Endothelial cell of umbilical vein (primary cell): ENCODE measurements at regions not wholly inside any gene's neighbourhood (a gene's known extent, or its start where the extent isn't known, plus 50 kb on each side); places are given as distances from the start of the nearest gene placed in this dataset.
A peak's percentile ranks its signal among the peaks of the same experiment; 100 is the strongest.

ENCODE experiments used
- BruUV-seq: library from RNA; stranded (reverse); fragments of 400-500 nt; replicated peaks from 2 replicates; lab custom pipeline; 2021; lab: Mats Ljungman, UMichigan
- CTCF ChIA-PET: fragments of 300-600, 350-600 bp; sonication (Branson Sonifier 250); formaldehyde crosslinking; loops from one replicate; lab custom pipeline; 2021; ENCODE audit warnings: antibody characterized with exemption, inconsistent platforms; lab: Charles Lee
- POLR2A ChIA-PET: fragments of 300-600, 350-600 bp; sonication (Branson Sonifier 250); formaldehyde crosslinking; loops from one replicate; lab custom pipeline; 2021; ENCODE audit warnings: antibody characterized with exemption, inconsistent platforms; lab: Charles Lee
- DNase-seq: peaks from one replicate; pipeline ENCODE4 v3.0.0-alpha.2; 2011; ENCODE audit warnings: low read depth, low spot score
- FAIRE-seq: peaks from 2 replicates; lab custom pipeline; 2011; peaks lifted over from hg19 to GRCh38; lab: Jason Lieb, UNC
- H2AFZ ChIP-seq: 2 replicates; pipeline ENCODE4 v1.6.0; 2012; ENCODE audit warnings: low read depth, low read length, control low read depth, inconsistent platforms
- H3K27ac ChIP-seq: 2 replicates; pipeline ENCODE4 v1.5.1; 2011; ENCODE audit warnings: low read depth, mild to moderate bottlenecking, control low read depth, low read length, moderate library complexity; ENCODE audit not compliant: insufficient read depth
- H3K27me3 ChIP-seq, 2 experiments: 2 replicates each; pipeline versions ENCODE4 v1.6.0 to v1.6.1; 2011; ENCODE audit warnings: low read length in 2 of 2, mixed read lengths in 1 of 2; ENCODE audit not compliant: control insufficient read depth in 2 of 2, insufficient read depth in 2 of 2
- H3K36me3 ChIP-seq, 2 experiments: 2 replicates in 1 of 2; 3 replicates in 1 of 2; pipeline ENCODE4 v1.5.1; 2011; ENCODE audit warnings: low read length in 2 of 2, mild to moderate bottlenecking in 1 of 2, moderate library complexity in 1 of 2; ENCODE audit not compliant: control insufficient read depth in 2 of 2, insufficient read depth in 2 of 2; ENCODE audit errors: extremely low read depth in 1 of 2
- H3K4me1 ChIP-seq: 3 replicates; pipeline ENCODE4 v1.5.1; 2011; ENCODE audit warnings: mild to moderate bottlenecking, low read length; ENCODE audit not compliant: control insufficient read depth, insufficient read depth; ENCODE audit errors: extremely low read depth
- H3K4me2 ChIP-seq: 2 replicates; pipeline ENCODE4 v1.6.1; 2011; ENCODE audit warnings: low read length, control low read depth, mixed read lengths; ENCODE audit not compliant: insufficient read depth
- H3K4me3 ChIP-seq, 3 experiments: fragments of 200-600 bp in 1 of 3; sonication (generic), shearing (Covaris generic) in 1 of 3; replicated peaks in 1 of 3; 2 replicates each; pipeline ENCODE4 v1.5.1; 2011 to 2016; ENCODE audit warnings: control low read depth in 3 of 3, low read length in 3 of 3, mild to moderate bottlenecking in 2 of 3, inconsistent platforms in 1 of 3, low read depth in 1 of 3, moderate library complexity in 1 of 3; ENCODE audit not compliant: insufficient read depth in 1 of 3
- H3K79me2 ChIP-seq: 2 replicates; pipeline ENCODE4 v1.6.0; 2012; ENCODE audit warnings: low read length, inconsistent platforms; ENCODE audit not compliant: control insufficient read depth, insufficient read depth
- H3K9ac ChIP-seq: replicated peaks from 2 replicates; pipeline ENCODE3; 2011; ENCODE audit warnings: low read length, control low read depth; ENCODE audit not compliant: insufficient read depth; ENCODE audit errors: extremely low read depth
- H3K9me1 ChIP-seq: replicated peaks from 3 replicates; pipeline ENCODE4 v1.6.0; 2011; ENCODE audit warnings: mild to moderate bottlenecking, low read length; ENCODE audit not compliant: control insufficient read depth, insufficient read depth; ENCODE audit errors: extremely low read depth
- H3K9me3 ChIP-seq: replicated peaks from 2 replicates; pipeline ENCODE4 v1.5.1; 2012; ENCODE audit warnings: low read length, inconsistent platforms; ENCODE audit not compliant: control insufficient read depth, insufficient read depth
- H4K20me1 ChIP-seq: replicated peaks from 2 replicates; pipeline ENCODE3; 2011; ENCODE audit warnings: mild to moderate bottlenecking, low read length; ENCODE audit not compliant: control insufficient read depth, insufficient read depth; ENCODE audit errors: extremely low read depth
- CTCF ChIP-seq, 2 donors: IDR thresholded peaks; 1 replicate in 1 of 2; 2 replicates in 1 of 2; pipeline ENCODE4 v1.5.1; 2011; ENCODE audit warnings: low read length in 2 of 2, mild to moderate bottlenecking in 2 of 2, moderate library complexity in 2 of 2, control low read depth in 1 of 2, inconsistent platforms in 1 of 2, low read depth in 1 of 2; ENCODE audit not compliant: insufficient read depth in 1 of 2; ENCODE audit errors: extremely low read depth in 1 of 2
- EZH2 ChIP-seq: IDR thresholded peaks from 2 replicates; pipeline ENCODE4 v1.6.1; 2012; ENCODE audit warnings: borderline replicate concordance, low read depth, mild to moderate bottlenecking, moderate library complexity, low read length, inconsistent platforms; ENCODE audit not compliant: severe bottlenecking
- FOS ChIP-seq: IDR thresholded peaks from 2 replicates; pipeline ENCODE4 v1.6.1; 2011; ENCODE audit warnings: mild to moderate bottlenecking, low read length, moderate library complexity, borderline replicate concordance; ENCODE audit not compliant: insufficient read depth
- GATA2 ChIP-seq: IDR thresholded peaks from 2 replicates; pipeline ENCODE4 v1.7.0; 2011; ENCODE audit warnings: low read depth, mild to moderate bottlenecking, moderate library complexity, mixed read lengths, low read length; ENCODE audit not compliant: insufficient read length, insufficient read depth
- JUN ChIP-seq: IDR thresholded peaks from 2 replicates; pipeline ENCODE4 v1.6.1; 2011; ENCODE audit warnings: borderline replicate concordance, low read depth; ENCODE audit not compliant: insufficient read length, insufficient read depth
- MAX ChIP-seq: IDR thresholded peaks from 2 replicates; pipeline ENCODE4 v1.6.1; 2011; ENCODE audit not compliant: insufficient read depth, insufficient read length
- MYC ChIP-seq: IDR thresholded peaks from one replicate; pipeline ENCODE4 v1.6.1; 2011; ENCODE audit warnings: mild to moderate bottlenecking, low read depth, low read length
- POLR2A ChIP-seq: IDR thresholded peaks from 2 replicates; pipeline ENCODE4 v1.6.1; 2012; ENCODE audit warnings: low read depth, mild to moderate bottlenecking, control low read depth, low read length
- POLR2AphosphoS5 ChIP-seq: IDR thresholded peaks from 2 replicates; pipeline ENCODE4 v1.6.1; 2012; ENCODE audit warnings: low read depth, mild to moderate bottlenecking, control low read depth, low read length, moderate library complexity; ENCODE audit not compliant: insufficient read depth
- dilution Hi-C: fragments of 300-500 bp; cut with MboI; formaldehyde crosslinking; loops from one replicate; pipeline ENCODE4 v1.15.0; 2019; ENCODE audit warnings: low sequenced_read_pairs; ENCODE audit not compliant: extremely low pct_ligation_motif_present
- intact Hi-C: fragments of 100-400 bp; cut with micrococcal nuclease; formaldehyde crosslinking; loops from one replicate; pipeline ENCODE4 v1.10.0; 2022

DNA sequence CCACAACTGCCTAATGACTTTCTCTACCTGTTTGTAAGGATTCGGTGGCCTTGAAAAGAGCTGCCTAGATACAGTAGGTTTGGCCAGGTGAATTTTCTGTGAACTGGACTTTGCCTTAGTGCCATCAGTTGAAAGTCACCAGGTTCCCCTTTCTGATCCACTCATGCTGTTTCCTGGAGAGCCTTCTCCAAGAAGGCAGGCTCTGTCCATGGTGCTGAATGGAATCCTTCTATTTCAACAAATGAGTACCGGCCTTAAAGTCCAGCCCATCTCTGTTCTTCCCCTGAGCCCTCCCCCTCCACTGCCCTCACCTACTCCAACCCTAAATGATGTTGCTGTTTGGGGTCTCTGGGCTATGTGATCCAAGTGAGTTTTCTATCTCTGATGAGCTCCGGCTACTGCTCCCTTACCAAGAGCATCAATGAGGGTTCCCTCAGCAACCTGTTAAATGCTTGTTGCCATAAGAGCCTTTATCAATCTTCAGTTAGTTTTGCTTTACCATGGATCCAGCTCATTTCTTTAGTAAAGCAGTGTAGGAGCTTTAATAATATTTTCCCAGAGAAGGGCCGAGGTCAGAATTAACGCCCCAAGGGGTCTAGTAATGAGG, 500.4 kb downstream of the PTPRU start:
- ChIA-PET POLR2A (no interaction called here), CTCF (no interaction called here)
- no peak for TF ChIP-seq FOS
- TF ChIP-seq EZH2: no peak
- no peak for TF ChIP-seq JUN
- TF ChIP-seq CTCF (IDR thresholded peaks at IDR 0.05; ENCODE audit: extremely low read depth in 1 of 2, insufficient read depth in 1 of 2, low read depth in 1 of 2, low read length in 2 of 2): no peak
- no peak for TF ChIP-seq GATA2
- no peak for TF ChIP-seq MYC
- TF ChIP-seq POLR2A: no peak
- TF ChIP-seq MAX: no peak
- TF ChIP-seq POLR2AphosphoS5: no peak
- peak; percentile 15 for FAIRE-seq
- no peak overlapping the region for H3K9ac ChIP-seq
- BruUV-seq: no TSS peak
- no peak overlapping the region for H2AFZ ChIP-seq
- H3K27me3 ChIP-seq: no peaks in the 10 kb centered on the region
- H3K4me2 ChIP-seq: no peak overlapping the region
- no peaks in the 10 kb centered on the region for H3K9me3 ChIP-seq
- H3K27ac ChIP-seq: no peak overlapping the region
- no peaks in the 10 kb centered on the region for H3K79me2 ChIP-seq
- no peaks in the 10 kb centered on the region for H4K20me1 ChIP-seq
- no peaks in the 10 kb centered on the region for H3K36me3 ChIP-seq
- intact Hi-C loops: no loop called here
- no peaks in the 10 kb centered on the region for H3K4me1 ChIP-seq
- H3K4me3 ChIP-seq: no peak overlapping the region
- DNase-seq: peak; percentile 31
- no peaks in the 10 kb centered on the region for H3K9me1 ChIP-seq
- dilution Hi-C loops: no loop called here
